Heart left ventricle (tissue), 16 donors: ENCODE measurements at regions not wholly inside any gene's neighbourhood (a gene's known extent, or its start where the extent isn't known, plus 50 kb on each side); places are given as distances from the start of the nearest gene placed in this dataset.

Experiments used
- ATAC-seq, 4 donors: fragments of 200-7000 bp; cut with Tn5 transposase; one replicate each; pipeline ENCODE4 v1.9.1; 2020 to 2022; ENCODE audit warnings: moderate library complexity in 4 of 4, mild to moderate bottlenecking in 3 of 4, moderate number of reproducible peaks in 1 of 4
- DNase-seq, 5 donors: peaks; one replicate each; pipeline ENCODE4 v3.0.0-alpha.2; 2020
- H3K27ac ChIP-seq, 12 donors: fragments of 200-600 bp; sonication (generic) in 4 of 12; one replicate each; pipeline versions ENCODE4 v1.5.0 to v1.8.0; 2016 to 2022; ENCODE audit warnings: mild to moderate bottlenecking in 2 of 12
- H3K27me3 ChIP-seq, 9 donors: fragments of 200-600 bp; sonication (generic) in 2 of 9; one replicate each; pipeline versions ENCODE4 v1.5.1 to v1.8.0; 2016 to 2022; ENCODE audit warnings: mild to moderate bottlenecking in 3 of 9
- H3K36me3 ChIP-seq, 9 donors: fragments of 200-600 bp; sonication (generic) in 2 of 9; one replicate each; pipeline versions ENCODE4 v1.5.0 to v1.8.0; 2018 to 2022; ENCODE audit warnings: mild to moderate bottlenecking in 2 of 9
- H3K4me1 ChIP-seq, 12 donors: fragments of 200-600 bp; sonication (generic) in 4 of 12; one replicate each; pipeline versions ENCODE4 v1.5.0 to v1.8.0; 2016 to 2022; ENCODE audit warnings: mild to moderate bottlenecking in 3 of 12
- H3K4me3 ChIP-seq, 12 donors: fragments of 200-600 bp; sonication (generic) in 4 of 12; one replicate each; pipeline versions ENCODE4 v1.5.0 to v1.8.0; 2017 to 2022; ENCODE audit warnings: mild to moderate bottlenecking in 9 of 12, moderate library complexity in 4 of 12
- H3K9me3 ChIP-seq, 12 donors: fragments of 200-600 bp; sonication (generic) in 4 of 12; one replicate each; pipeline versions ENCODE4 v1.5.0 to v1.8.0; 2016 to 2022; ENCODE audit warnings: mild to moderate bottlenecking in 1 of 12
- POLR2A ChIP-seq, 2 donors: fragments of 450-650 bp; IDR thresholded peaks; one replicate each; pipeline ENCODE4 v1.6.1; 2017; ENCODE audit warnings: antibody characterized with exemption in 2 of 2, mild to moderate bottlenecking in 2 of 2, moderate library complexity in 2 of 2
- WGBS, 4 donors: extraction: QIAGEN DNeasy Blood & Tissue Kit in 2 of 4; methylation state at CpG; one replicate each; pipeline versions ENCODE4 v1.1.5 to v1.1.7; 2013 to 2018; 5-methylcytosine and 5-hydroxymethylcytosine counted together
- intact Hi-C, 10 donors: fragments of 100-400 bp; cut with DNase I; formaldehyde crosslinking; loops; one replicate each; pipeline versions ENCODE4 v1.11.1 to v1.14.2; 2022
- TF ChIP-seq, protein P1 (sequence below), 12 donors: fragments of 200-600 bp; sonication (generic) in 4 of 12; IDR thresholded peaks; one replicate each; pipeline versions ENCODE4 v1.5.0 to v1.8.0; 2018 to 2022; ENCODE audit warnings: antibody characterized with exemption in 12 of 12, mild to moderate bottlenecking in 5 of 12
- donor health status: ischemic (EF 13 %, LVEDD 7.1; RV severe dilation, severe dysfunction).
- donor health status: healthy with polysubstance abuse.
- donor health status: DM: no; HTN: yes; CAD: no.
- donor health status: DM: no; HTN: no; CAD: no.
- donor health status: ischemic (EF 25% LVEDD 6.9; RV normal size, moderate dysfunction).
- donor health status: ischemic (EF 25% LVEDD 5.7; RV mildly dilated, moderate dysfunction).
- donor health status: healthy.
- donor health status: DM: yes; HTN: yes; CAD: no.
- donor health status: ischemic (EF 35%, LVEDD 5.7; RV mildly dilated, moderate dysfunction).
- donor health status: nonischemic (EF 11% LVEDD 7.7; RV severe dilation, severe dysfunction).
- donor health status: DM: yes; HTN: yes; CAD: no.
- donor health status: PGD.
- donor health status: ischemic (EF 29% LVEDD 5.4; RV normal size, mild dysfunction).
- donor health status: nonischemic (EF 23%, LVEDD 6.1; RV moderate dilation, normal function).

DNA sequence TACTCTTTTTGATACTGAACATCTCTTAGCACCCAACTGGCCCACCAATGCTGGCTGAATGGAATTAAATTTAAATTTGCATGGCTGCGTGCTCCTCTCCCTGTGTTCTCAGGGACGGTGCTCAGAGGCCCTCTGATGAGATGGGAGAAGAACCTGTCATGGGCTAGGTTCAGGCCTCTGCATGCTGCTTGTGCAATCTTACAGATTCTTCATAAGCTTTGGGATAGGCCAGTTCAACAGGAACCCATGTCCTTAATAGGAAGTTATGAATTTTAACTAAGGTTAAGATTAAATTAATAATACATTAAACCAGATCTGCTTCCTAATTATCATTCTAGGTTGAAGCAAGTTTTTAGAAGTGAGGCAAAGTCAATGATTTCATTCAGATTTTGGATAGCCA, 119.7 kb upstream of the LRIG3 start:
- no peaks in the 10 kb centered on the region for H3K9me3 ChIP-seq

DNA sequence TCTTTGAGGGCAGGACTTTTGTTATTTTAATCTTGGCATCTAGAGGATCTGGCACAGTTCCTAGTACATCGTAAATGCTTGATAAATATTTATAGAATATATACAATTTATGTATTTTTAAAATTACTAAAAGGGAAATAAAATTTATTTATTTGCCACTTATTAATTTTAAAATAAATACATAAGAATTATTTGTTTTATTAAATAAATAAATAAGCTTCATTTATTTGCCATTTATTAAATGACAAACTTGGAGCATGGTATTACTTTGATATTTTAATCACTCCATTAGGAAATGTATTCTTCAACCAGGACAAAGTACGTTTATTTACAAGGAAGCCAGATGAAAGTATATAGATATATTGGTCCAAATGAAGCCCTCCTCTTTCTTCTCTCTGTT, 118.7 kb upstream of the LRIG3 start:
- H3K36me3 ChIP-seq, result no peaks in the 10 kb centered on the region
- DNase-seq, result no peak
- no peak overlapping the region for H3K27ac ChIP-seq
- no peaks in the 10 kb centered on the region for H3K4me1 ChIP-seq
- no peak for ATAC-seq
- no peak overlapping the region for H3K4me3 ChIP-seq
- no peaks in the 10 kb centered on the region for H3K9me3 ChIP-seq
- TF ChIP-seq POLR2A (IDR thresholded peaks at IDR 0.05), result no peak
- TF ChIP-seq, protein P1, sequence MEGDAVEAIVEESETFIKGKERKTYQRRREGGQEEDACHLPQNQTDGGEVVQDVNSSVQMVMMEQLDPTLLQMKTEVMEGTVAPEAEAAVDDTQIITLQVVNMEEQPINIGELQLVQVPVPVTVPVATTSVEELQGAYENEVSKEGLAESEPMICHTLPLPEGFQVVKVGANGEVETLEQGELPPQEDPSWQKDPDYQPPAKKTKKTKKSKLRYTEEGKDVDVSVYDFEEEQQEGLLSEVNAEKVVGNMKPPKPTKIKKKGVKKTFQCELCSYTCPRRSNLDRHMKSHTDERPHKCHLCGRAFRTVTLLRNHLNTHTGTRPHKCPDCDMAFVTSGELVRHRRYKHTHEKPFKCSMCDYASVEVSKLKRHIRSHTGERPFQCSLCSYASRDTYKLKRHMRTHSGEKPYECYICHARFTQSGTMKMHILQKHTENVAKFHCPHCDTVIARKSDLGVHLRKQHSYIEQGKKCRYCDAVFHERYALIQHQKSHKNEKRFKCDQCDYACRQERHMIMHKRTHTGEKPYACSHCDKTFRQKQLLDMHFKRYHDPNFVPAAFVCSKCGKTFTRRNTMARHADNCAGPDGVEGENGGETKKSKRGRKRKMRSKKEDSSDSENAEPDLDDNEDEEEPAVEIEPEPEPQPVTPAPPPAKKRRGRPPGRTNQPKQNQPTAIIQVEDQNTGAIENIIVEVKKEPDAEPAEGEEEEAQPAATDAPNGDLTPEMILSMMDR (IDR thresholded peaks at IDR 0.05), result no peak
- H3K27me3 ChIP-seq, result no peaks in the 10 kb centered on the region
- WGBS, 4 donors, result 67 to 76% (median 72%) methylated on average over 2 of the region's 2 CpGs
- intact Hi-C loops, result no loop called here

More for the DNA sequence above, 119.7 kb upstream of the LRIG3 start:
- WGBS, 4 donors, result 91 to 98% (median 98%) methylated on average over 2 of the region's 2 CpGs
- TF ChIP-seq, protein P1 (IDR thresholded peaks at IDR 0.05), result no peak
- TF ChIP-seq POLR2A (IDR thresholded peaks at IDR 0.05), result no peak
- Histone ChIP-seq H3K27ac (no peak overlapping the region), H3K4me3 (no peak overlapping the region), H3K36me3 (no peaks in the 10 kb centered on the region), H3K27me3 (no peaks in the 10 kb centered on the region), H3K4me1 (no peaks in the 10 kb centered on the region)
- DNase-seq (no peak), ATAC-seq (no peak)
- intact Hi-C loops, result no loop called here

DNA sequence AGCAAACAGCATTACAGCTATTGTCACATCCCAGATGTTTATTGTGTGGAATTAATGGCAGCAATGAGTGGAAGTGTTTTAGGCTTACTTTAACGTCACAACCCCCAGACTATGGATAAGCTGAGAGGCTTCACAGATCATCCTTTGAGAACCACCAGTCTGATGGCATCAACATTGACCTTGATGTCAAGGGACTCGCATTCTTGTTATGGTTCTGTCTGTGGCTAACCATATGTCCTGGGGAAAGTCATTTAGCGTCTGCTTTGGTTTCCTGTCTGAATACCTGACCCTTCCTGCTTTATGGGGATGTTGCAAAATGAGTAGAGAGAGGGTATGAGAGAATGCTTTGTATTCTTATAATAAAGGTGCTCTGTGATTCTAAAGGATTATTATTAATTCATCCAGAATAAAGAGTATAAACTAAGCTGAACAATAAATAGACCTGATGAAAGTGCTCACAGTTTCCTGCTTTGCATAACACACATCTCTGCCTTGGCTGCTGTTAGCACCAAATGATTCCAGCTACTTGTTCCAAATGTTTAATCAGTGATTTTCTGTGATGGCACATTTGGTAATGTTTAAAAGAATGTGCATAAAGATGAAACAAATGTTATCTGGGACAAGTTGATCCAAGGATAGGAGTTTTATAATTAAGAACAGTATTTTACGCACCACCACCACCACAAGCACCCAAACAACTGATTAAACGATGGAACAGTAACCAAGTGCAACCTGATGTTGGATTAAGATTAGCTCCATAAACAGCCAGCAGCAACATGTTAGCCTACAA, 116.9 kb upstream of the LRIG3 start:
- no peaks in the 10 kb centered on the region for H3K9me3 ChIP-seq
- intact Hi-C loops, result no loop called here
- TF ChIP-seq, protein P1 (IDR thresholded peaks at IDR 0.05), result no peak
- no peak for TF ChIP-seq POLR2A (IDR thresholded peaks at IDR 0.05)
- ATAC-seq (no peak), DNase-seq (no peak)
- H3K36me3 ChIP-seq, result no peaks in the 10 kb centered on the region
- no peak overlapping the region for H3K4me3 ChIP-seq
- H3K4me1 ChIP-seq, result no peaks in the 10 kb centered on the region
- 63 to 71% (median 66%) methylated on average over 5 of the region's 5 CpGs for WGBS, 4 donors
- H3K27ac ChIP-seq, result no peak overlapping the region
- H3K27me3 ChIP-seq, result no peaks in the 10 kb centered on the region

DNA sequence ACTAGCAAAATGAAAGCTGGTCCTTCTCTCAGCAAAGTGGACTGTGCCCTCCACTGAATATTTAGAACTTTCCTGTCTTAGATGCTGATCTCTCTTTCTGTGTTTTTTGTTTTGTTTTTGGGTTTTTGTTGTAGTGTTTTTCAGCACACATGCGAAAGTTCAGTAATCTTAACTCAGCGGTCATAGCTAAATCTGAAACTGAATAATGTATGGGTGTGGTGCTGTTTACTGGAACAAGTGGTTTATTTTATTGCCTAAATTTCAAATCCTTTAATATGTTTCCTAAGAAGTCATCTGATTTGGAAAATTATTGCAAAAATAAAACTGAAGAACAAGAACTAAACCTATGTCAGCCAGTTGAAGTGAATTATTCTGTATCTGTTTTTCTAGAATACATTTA, 116.0 kb upstream of the LRIG3 start:
- WGBS, 4 donors, result 91 to 95% (median 94%) methylated on average over 2 of the region's 2 CpGs
- Histone ChIP-seq H3K27ac (no peak overlapping the region), H3K9me3 (no peaks in the 10 kb centered on the region), H3K36me3 (no peaks in the 10 kb centered on the region), H3K4me3 (no peak overlapping the region), H3K27me3 (no peaks in the 10 kb centered on the region), H3K4me1 (no peaks in the 10 kb centered on the region)
- intact Hi-C loops, result no loop called here
- DNase-seq (no peak), ATAC-seq (no peak)
- no peak for TF ChIP-seq POLR2A (IDR thresholded peaks at IDR 0.05)
- TF ChIP-seq, protein P1 (IDR thresholded peaks at IDR 0.05), result no peak
